BJ (cell line): ENCODE measurements at regions not wholly inside any gene's neighbourhood (a gene's known extent, or its start where the extent isn't known, plus 50 kb on each side); places are given as distances from the start of the nearest gene placed in this dataset.

Source experiments
- CTCF ChIA-PET: fragments of 350-600 bp; formaldehyde crosslinking; extraction: SDS; loops from one replicate; lab custom pipeline; 2021; ENCODE audit warnings: antibody characterized with exemption, inconsistent platforms; lab: Yijun Ruan, JAX
- POLR2A ChIA-PET: fragments of 300-600 bp; sonication (Branson Sonifier 250); formaldehyde crosslinking; extraction: SDS; loops from one replicate; lab custom pipeline; 2021; ENCODE audit warnings: antibody characterized with exemption; lab: Charles Lee
- DNase-seq: peaks from one replicate; pipeline ENCODE4 v3.0.0-alpha.2; 2011; ENCODE audit warnings: low read depth
- H3K27me3 ChIP-seq: 2 replicates; pipeline ENCODE4 v1.6.0; 2011; ENCODE audit warnings: low read length; ENCODE audit not compliant: control insufficient read depth, insufficient read depth
- H3K36me3 ChIP-seq: 2 replicates; pipeline ENCODE4 v1.5.1; 2011; ENCODE audit warnings: low read length; ENCODE audit not compliant: control insufficient read depth, insufficient read depth
- H3K4me3 ChIP-seq: 2 replicates; pipeline ENCODE4 v1.5.1; 2011; ENCODE audit warnings: low read depth, mild to moderate bottlenecking, control low read depth, low read length
- CTCF ChIP-seq: IDR thresholded peaks from 2 replicates; pipeline ENCODE4 v1.5.1; 2011; ENCODE audit warnings: low read depth, mild to moderate bottlenecking, control low read depth, inconsistent platforms, low read length, moderate library complexity; ENCODE audit not compliant: insufficient read depth

- TF ChIP-seq CTCF = no peak
- ChIA-PET POLR2A (no interaction called here), CTCF (no interaction called here)
- DNase-seq = no peak
- no peaks in the 10 kb centered on the region for H3K36me3 ChIP-seq
- H3K4me3 ChIP-seq = no peak overlapping the region
- H3K27me3 ChIP-seq = no peaks in the 10 kb centered on the region
Measured at GRCh38 chr2:34349527-34349926, 750.4 kb upstream of the FAM98A start.

GRCh38 chr2:34345030-34345429 is 745.9 kb upstream of the FAM98A start:
- CTCF ChIA-PET = no interaction called here
- Histone ChIP-seq H3K36me3 (no peaks in the 10 kb centered on the region), H3K4me3 (no peak overlapping the region), H3K27me3 (no peaks in the 10 kb centered on the region)
- no peak for DNase-seq
- no peak for TF ChIP-seq CTCF
- POLR2A ChIA-PET = no interaction called here

GRCh38 chr2:34340307-34340706 is 741.2 kb upstream of the FAM98A start:
- TF ChIP-seq CTCF = no peak
- Histone ChIP-seq H3K36me3 (no peaks in the 10 kb centered on the region), H3K27me3 (no peaks in the 10 kb centered on the region), H3K4me3 (no peak overlapping the region)
- no peak for DNase-seq
- ChIA-PET CTCF (no interaction called here), POLR2A (no interaction called here)

- Histone ChIP-seq H3K4me3 (no peak overlapping the region), H3K36me3 (no peaks in the 10 kb centered on the region), H3K27me3 (no peaks in the 10 kb centered on the region)
- TF ChIP-seq CTCF = no peak
- DNase-seq = no peak
- POLR2A ChIA-PET = no interaction called here
- CTCF ChIA-PET = interaction anchor here (1.0 kb wide), 1 partner anchor 12 kb away, joined by 3 read pairs; no protein-coding TSS in a partner anchor
Measured at GRCh38 chr2:34337735-34338134, 738.6 kb upstream of the FAM98A start.

- DNase-seq = no peak
- H3K4me3 ChIP-seq = no peak overlapping the region
- no peak for TF ChIP-seq CTCF
- ChIA-PET CTCF (no interaction called here), POLR2A (no interaction called here)
- no peaks in the 10 kb centered on the region for H3K27me3 ChIP-seq
- no peaks in the 10 kb centered on the region for H3K36me3 ChIP-seq
Measured at GRCh38 chr2:34332813-34333212, 733.7 kb upstream of the FAM98A start.
